ENCODE measurements at regions not wholly inside any gene's neighbourhood (a gene's known extent, or its start where the extent isn't known, plus 50 kb on each side); places are given as distances from the start of the nearest gene placed in this dataset.

DNA sequence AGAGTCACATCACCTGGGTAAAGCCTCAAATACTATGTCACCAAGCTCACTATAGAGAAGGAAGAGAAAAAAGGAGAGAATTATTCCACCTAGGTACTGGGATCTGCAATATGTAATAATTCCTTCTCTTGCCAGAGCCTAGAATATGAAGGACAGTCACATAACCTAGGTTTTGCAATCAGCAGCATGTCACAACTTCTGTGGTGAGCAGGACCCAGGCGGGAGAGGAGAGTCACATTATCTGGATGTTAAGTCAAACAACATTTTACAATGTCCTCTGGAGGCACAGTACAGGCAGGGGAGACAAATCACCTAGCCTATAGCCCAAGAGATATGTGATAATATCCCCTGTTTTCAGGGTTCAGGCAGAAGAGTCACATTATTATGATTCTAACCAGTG lies 951.2 kb upstream of the TSPY4 start:
- TF ChIP-seq, protein P1, sequence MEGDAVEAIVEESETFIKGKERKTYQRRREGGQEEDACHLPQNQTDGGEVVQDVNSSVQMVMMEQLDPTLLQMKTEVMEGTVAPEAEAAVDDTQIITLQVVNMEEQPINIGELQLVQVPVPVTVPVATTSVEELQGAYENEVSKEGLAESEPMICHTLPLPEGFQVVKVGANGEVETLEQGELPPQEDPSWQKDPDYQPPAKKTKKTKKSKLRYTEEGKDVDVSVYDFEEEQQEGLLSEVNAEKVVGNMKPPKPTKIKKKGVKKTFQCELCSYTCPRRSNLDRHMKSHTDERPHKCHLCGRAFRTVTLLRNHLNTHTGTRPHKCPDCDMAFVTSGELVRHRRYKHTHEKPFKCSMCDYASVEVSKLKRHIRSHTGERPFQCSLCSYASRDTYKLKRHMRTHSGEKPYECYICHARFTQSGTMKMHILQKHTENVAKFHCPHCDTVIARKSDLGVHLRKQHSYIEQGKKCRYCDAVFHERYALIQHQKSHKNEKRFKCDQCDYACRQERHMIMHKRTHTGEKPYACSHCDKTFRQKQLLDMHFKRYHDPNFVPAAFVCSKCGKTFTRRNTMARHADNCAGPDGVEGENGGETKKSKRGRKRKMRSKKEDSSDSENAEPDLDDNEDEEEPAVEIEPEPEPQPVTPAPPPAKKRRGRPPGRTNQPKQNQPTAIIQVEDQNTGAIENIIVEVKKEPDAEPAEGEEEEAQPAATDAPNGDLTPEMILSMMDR (IDR thresholded peaks at IDR 0.05 in 4 of 5, conservative IDR thresholded peaks at IDR 0.05 in 1 of 5): no peak
- TF ChIP-seq POLR2A (IDR thresholded peaks at IDR 0.05): no peak

Data from gastrocnemius medialis (tissue), 4 donors.